ENCODE measurements at regions not wholly inside any gene's neighbourhood (a gene's known extent, or its start where the extent isn't known, plus 50 kb on each side); places are given as distances from the start of the nearest gene placed in this dataset.

- no peak for TF ChIP-seq POLR2A (IDR thresholded peaks at IDR 0.05)
- TF ChIP-seq, protein P1, sequence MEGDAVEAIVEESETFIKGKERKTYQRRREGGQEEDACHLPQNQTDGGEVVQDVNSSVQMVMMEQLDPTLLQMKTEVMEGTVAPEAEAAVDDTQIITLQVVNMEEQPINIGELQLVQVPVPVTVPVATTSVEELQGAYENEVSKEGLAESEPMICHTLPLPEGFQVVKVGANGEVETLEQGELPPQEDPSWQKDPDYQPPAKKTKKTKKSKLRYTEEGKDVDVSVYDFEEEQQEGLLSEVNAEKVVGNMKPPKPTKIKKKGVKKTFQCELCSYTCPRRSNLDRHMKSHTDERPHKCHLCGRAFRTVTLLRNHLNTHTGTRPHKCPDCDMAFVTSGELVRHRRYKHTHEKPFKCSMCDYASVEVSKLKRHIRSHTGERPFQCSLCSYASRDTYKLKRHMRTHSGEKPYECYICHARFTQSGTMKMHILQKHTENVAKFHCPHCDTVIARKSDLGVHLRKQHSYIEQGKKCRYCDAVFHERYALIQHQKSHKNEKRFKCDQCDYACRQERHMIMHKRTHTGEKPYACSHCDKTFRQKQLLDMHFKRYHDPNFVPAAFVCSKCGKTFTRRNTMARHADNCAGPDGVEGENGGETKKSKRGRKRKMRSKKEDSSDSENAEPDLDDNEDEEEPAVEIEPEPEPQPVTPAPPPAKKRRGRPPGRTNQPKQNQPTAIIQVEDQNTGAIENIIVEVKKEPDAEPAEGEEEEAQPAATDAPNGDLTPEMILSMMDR (IDR thresholded peaks at IDR 0.05) = no peak
These were observed 96.2 kb upstream of the SEMA6D start for GRCh38 chr15:47620960-47621681.

All from body of pancreas (tissue), 4 donors.